ENCODE measurements at regions not wholly inside any gene's neighbourhood (a gene's known extent, or its start where the extent isn't known, plus 50 kb on each side); places are given as distances from the start of the nearest gene placed in this dataset.

DNA sequence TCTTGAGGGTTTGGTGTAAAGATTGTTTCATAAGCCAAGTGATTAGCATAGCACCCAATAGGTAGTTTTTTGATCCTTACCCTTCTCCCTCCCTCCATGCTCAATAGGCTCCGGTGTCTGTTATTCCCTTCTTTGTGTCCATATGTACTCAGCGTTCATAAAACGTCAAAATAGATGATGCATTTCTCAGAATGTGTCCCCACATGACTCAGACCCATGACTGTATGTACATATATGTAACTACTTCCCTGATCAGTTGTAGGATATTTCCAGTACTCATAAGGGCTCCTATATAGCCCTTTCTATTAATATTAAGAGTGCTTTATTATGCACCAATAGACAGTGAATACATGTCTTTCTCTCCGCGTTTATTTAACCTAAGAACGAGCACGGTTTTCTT is 466.9 kb downstream of the KIF20B start:
- TF ChIP-seq, protein P1, sequence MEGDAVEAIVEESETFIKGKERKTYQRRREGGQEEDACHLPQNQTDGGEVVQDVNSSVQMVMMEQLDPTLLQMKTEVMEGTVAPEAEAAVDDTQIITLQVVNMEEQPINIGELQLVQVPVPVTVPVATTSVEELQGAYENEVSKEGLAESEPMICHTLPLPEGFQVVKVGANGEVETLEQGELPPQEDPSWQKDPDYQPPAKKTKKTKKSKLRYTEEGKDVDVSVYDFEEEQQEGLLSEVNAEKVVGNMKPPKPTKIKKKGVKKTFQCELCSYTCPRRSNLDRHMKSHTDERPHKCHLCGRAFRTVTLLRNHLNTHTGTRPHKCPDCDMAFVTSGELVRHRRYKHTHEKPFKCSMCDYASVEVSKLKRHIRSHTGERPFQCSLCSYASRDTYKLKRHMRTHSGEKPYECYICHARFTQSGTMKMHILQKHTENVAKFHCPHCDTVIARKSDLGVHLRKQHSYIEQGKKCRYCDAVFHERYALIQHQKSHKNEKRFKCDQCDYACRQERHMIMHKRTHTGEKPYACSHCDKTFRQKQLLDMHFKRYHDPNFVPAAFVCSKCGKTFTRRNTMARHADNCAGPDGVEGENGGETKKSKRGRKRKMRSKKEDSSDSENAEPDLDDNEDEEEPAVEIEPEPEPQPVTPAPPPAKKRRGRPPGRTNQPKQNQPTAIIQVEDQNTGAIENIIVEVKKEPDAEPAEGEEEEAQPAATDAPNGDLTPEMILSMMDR (IDR thresholded peaks at IDR 0.05), result no peak
- TF ChIP-seq POLR2A (IDR thresholded peaks at IDR 0.05), result no peak

All from vagina (tissue), 2 donors.